ENCODE measurements at regions not wholly inside any gene's neighbourhood (a gene's known extent, or its start where the extent isn't known, plus 50 kb on each side); places are given as distances from the start of the nearest gene placed in this dataset.

- H4K20me1 ChIP-seq (ENCODE audit: insufficient read depth): no peaks in the 10 kb centered on the region
- H3K4me2 ChIP-seq: no peak overlapping the region
- no peak overlapping the region for H2AFZ ChIP-seq (ENCODE audit: low read depth)
- H3K4me3 ChIP-seq (IDR thresholded peaks at IDR 0.05; ENCODE audit: insufficient read depth, low read depth, low read length): no peak overlapping the region
- no peak overlapping the region for H3K27ac ChIP-seq
- no peak overlapping the region for H3K9ac ChIP-seq
- H3K36me3 ChIP-seq (ENCODE audit: insufficient read depth): no peaks in the 10 kb centered on the region
- no peaks in the 10 kb centered on the region for H3K27me3 ChIP-seq (ENCODE audit: insufficient read depth, low read depth)
- no peaks in the 10 kb centered on the region for H3K4me1 ChIP-seq (ENCODE audit: low read depth, poor library complexity, severe bottlenecking)
- H3K79me2 ChIP-seq (ENCODE audit: insufficient read depth, low read depth): no peaks in the 10 kb centered on the region
- TF ChIP-seq, protein P1, sequence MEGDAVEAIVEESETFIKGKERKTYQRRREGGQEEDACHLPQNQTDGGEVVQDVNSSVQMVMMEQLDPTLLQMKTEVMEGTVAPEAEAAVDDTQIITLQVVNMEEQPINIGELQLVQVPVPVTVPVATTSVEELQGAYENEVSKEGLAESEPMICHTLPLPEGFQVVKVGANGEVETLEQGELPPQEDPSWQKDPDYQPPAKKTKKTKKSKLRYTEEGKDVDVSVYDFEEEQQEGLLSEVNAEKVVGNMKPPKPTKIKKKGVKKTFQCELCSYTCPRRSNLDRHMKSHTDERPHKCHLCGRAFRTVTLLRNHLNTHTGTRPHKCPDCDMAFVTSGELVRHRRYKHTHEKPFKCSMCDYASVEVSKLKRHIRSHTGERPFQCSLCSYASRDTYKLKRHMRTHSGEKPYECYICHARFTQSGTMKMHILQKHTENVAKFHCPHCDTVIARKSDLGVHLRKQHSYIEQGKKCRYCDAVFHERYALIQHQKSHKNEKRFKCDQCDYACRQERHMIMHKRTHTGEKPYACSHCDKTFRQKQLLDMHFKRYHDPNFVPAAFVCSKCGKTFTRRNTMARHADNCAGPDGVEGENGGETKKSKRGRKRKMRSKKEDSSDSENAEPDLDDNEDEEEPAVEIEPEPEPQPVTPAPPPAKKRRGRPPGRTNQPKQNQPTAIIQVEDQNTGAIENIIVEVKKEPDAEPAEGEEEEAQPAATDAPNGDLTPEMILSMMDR (conservative IDR thresholded peaks at IDR 0.05; ENCODE audit: low read depth, low read length): no peak
Observed at GRCh38 chr4:29559286-29559685, 1160.9 kb upstream of the PCDH7 start.

- TF ChIP-seq, protein P1 (conservative IDR thresholded peaks at IDR 0.05; ENCODE audit: low read depth, low read length): no peak
- H3K4me3 ChIP-seq (IDR thresholded peaks at IDR 0.05; ENCODE audit: insufficient read depth, low read depth, low read length): no peak overlapping the region
- H3K27me3 ChIP-seq (ENCODE audit: insufficient read depth, low read depth): no peaks in the 10 kb centered on the region
- no peaks in the 10 kb centered on the region for H4K20me1 ChIP-seq (ENCODE audit: insufficient read depth)
- H3K36me3 ChIP-seq (ENCODE audit: insufficient read depth): no peaks in the 10 kb centered on the region
- no peaks in the 10 kb centered on the region for H3K79me2 ChIP-seq (ENCODE audit: insufficient read depth, low read depth)
- H3K27ac ChIP-seq: no peak overlapping the region
- H2AFZ ChIP-seq (ENCODE audit: low read depth): no peak overlapping the region
- no peaks in the 10 kb centered on the region for H3K4me1 ChIP-seq (ENCODE audit: low read depth, poor library complexity, severe bottlenecking)
- H3K4me2 ChIP-seq: no peak overlapping the region
- H3K9ac ChIP-seq: no peak overlapping the region
Observed at GRCh38 chr4:29560452-29560851, 1159.7 kb upstream of the PCDH7 start.

GRCh38 chr4:29565256-29565655, 1154.9 kb upstream of the PCDH7 start:
- TF ChIP-seq, protein P1 (conservative IDR thresholded peaks at IDR 0.05; ENCODE audit: low read depth, low read length): no peak
- Histone ChIP-seq H3K79me2 (ENCODE audit: insufficient read depth, low read depth) (no peaks in the 10 kb centered on the region), H3K4me3 (IDR thresholded peaks at IDR 0.05; ENCODE audit: insufficient read depth, low read depth, low read length) (no peak overlapping the region), H3K4me2 (no peak overlapping the region), H3K27ac (no peak overlapping the region), H4K20me1 (ENCODE audit: insufficient read depth) (no peaks in the 10 kb centered on the region), H3K4me1 (ENCODE audit: low read depth, poor library complexity, severe bottlenecking) (no peaks in the 10 kb centered on the region), H3K9ac (no peak overlapping the region), H3K36me3 (ENCODE audit: insufficient read depth) (no peaks in the 10 kb centered on the region), H3K27me3 (ENCODE audit: insufficient read depth, low read depth) (no peaks in the 10 kb centered on the region), H2AFZ (ENCODE audit: low read depth) (no peak overlapping the region)

- no peaks in the 10 kb centered on the region for H4K20me1 ChIP-seq (ENCODE audit: insufficient read depth)
- H3K9ac ChIP-seq: no peak overlapping the region
- no peaks in the 10 kb centered on the region for H3K4me1 ChIP-seq (ENCODE audit: low read depth, poor library complexity, severe bottlenecking)
- H3K4me3 ChIP-seq (IDR thresholded peaks at IDR 0.05; ENCODE audit: insufficient read depth, low read depth, low read length): no peak overlapping the region
- TF ChIP-seq, protein P1 (conservative IDR thresholded peaks at IDR 0.05; ENCODE audit: low read depth, low read length): no peak
- H3K79me2 ChIP-seq (ENCODE audit: insufficient read depth, low read depth): no peaks in the 10 kb centered on the region
- no peak overlapping the region for H2AFZ ChIP-seq (ENCODE audit: low read depth)
- H3K27ac ChIP-seq: no peak overlapping the region
- no peak overlapping the region for H3K4me2 ChIP-seq
- no peaks in the 10 kb centered on the region for H3K27me3 ChIP-seq (ENCODE audit: insufficient read depth, low read depth)
- no peaks in the 10 kb centered on the region for H3K36me3 ChIP-seq (ENCODE audit: insufficient read depth)
Observed at GRCh38 chr4:29566371-29566770, 1153.8 kb upstream of the PCDH7 start.

All from KMS-11 (cell line).